ENCODE measurements at regions not wholly inside any gene's neighbourhood (a gene's known extent, or its start where the extent isn't known, plus 50 kb on each side); places are given as distances from the start of the nearest gene placed in this dataset.

DNA sequence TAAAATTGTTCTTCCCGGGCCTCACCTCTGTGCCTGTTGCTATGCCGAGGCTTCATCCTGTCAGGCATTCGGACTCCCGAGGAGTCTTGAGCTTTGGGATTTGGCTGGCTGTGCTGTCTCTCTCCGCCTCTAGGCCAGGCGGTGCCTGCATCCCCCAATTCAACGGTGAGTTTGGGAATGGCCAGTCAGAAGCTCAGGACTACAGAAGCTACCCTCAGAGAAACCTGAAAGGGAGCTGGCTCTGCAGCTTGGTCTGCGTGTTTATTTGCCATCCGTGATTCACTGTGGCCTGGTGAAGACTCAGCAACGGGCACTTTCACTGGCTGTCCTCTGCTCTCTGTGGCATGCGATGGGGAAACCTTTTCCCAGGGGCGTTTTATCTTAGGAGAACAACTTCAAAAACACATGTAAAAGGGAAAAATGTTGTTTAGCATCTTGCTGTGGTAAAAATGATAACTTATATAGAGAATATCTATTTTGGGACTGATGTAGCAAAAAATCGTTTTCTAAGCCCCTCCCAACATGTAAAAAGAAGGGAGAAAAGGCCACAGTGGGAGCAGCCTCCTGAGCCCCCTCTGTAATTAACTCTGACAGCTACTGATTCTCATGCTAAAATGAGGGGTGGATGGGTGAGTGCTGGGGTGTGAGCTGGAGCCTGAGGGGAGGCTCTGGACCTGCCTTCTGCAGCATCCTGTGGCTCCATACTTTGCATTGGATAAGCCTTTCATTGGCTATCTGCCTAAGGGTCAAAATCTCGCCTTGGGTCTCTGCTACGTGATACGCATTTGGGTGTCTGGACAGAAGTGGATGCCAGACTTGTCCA lies 103.4 kb upstream of the KLHL25 start:
- no peak overlapping the region for H2AFZ ChIP-seq (ENCODE audit: low read length)
- DNase-seq (ENCODE audit: low read depth in 2 of 2) = no peak
- H3K36me3 ChIP-seq (ENCODE audit: control insufficient read depth, insufficient read depth, low read length) = no peaks in the 10 kb centered on the region

DNA sequence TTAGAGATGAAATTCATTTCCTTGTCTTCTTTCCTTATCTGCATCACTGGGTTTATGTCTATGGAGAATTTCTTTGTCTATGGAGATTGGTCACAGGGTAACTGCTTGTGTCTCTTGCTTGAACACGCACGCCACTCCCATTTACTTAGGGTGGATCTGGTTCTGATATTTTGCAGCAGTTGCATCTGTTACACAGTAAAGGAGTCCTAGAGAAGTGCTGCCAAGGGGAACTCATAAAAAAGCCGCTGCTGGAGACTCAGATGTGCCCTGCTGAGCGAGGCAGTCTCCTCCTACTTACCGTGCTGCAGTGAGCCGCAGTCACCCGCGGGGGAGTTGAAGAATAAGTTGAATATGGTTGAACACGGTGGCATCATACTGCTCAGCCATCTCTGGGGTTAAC lies 105.2 kb upstream of the KLHL25 start:
- no peaks in the 10 kb centered on the region for H3K9me3 ChIP-seq (ENCODE audit: control insufficient read depth, insufficient read depth, low read depth, low read length)
- H3K4me3 ChIP-seq (replicated peaks in 1 of 4; ENCODE audit: control extremely low read depth in 1 of 4, insufficient read depth in 1 of 4, low read depth in 3 of 4, low read length in 4 of 4) = no peak overlapping the region
- TF ChIP-seq, protein P1, sequence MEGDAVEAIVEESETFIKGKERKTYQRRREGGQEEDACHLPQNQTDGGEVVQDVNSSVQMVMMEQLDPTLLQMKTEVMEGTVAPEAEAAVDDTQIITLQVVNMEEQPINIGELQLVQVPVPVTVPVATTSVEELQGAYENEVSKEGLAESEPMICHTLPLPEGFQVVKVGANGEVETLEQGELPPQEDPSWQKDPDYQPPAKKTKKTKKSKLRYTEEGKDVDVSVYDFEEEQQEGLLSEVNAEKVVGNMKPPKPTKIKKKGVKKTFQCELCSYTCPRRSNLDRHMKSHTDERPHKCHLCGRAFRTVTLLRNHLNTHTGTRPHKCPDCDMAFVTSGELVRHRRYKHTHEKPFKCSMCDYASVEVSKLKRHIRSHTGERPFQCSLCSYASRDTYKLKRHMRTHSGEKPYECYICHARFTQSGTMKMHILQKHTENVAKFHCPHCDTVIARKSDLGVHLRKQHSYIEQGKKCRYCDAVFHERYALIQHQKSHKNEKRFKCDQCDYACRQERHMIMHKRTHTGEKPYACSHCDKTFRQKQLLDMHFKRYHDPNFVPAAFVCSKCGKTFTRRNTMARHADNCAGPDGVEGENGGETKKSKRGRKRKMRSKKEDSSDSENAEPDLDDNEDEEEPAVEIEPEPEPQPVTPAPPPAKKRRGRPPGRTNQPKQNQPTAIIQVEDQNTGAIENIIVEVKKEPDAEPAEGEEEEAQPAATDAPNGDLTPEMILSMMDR (conservative IDR thresholded peaks at IDR 0.05 in 1 of 2, IDR thresholded peaks at IDR 0.05 in 1 of 2; ENCODE audit: low read depth in 1 of 2, low read length in 2 of 2) = no peak
- no peak for TF ChIP-seq EZH2 (IDR thresholded peaks at IDR 0.05; ENCODE audit: low read length, missing control alignments)
- no peaks in the 10 kb centered on the region for H3K27me3 ChIP-seq (ENCODE audit: control insufficient read depth, insufficient read depth, low read length)
- no peak overlapping the region for H3K9ac ChIP-seq (ENCODE audit: insufficient read depth, low read length)
- no peak for DNase-seq (ENCODE audit: low read depth in 2 of 2)
- no peak overlapping the region for H2AFZ ChIP-seq (ENCODE audit: low read length)
- H4K20me1 ChIP-seq (ENCODE audit: control insufficient read depth, extremely low read depth, insufficient read depth, low read length) = no peaks in the 10 kb centered on the region
- no peaks in the 10 kb centered on the region for H3K4me1 ChIP-seq (ENCODE audit: control insufficient read depth, extremely low read depth, insufficient read depth, low read length)
- H3K4me2 ChIP-seq (ENCODE audit: extremely low read depth, insufficient read depth, low read length) = no peak overlapping the region
- H3K36me3 ChIP-seq (ENCODE audit: control insufficient read depth, insufficient read depth, low read length) = no peaks in the 10 kb centered on the region
- no peaks in the 10 kb centered on the region for H3K79me2 ChIP-seq (ENCODE audit: control insufficient read depth, insufficient read depth, low read length)
- no peak overlapping the region for H3K27ac ChIP-seq (ENCODE audit: insufficient read depth, low read length)

More for the DNA sequence above, 103.4 kb upstream of the KLHL25 start:
- no peak overlapping the region for H3K9ac ChIP-seq (ENCODE audit: insufficient read depth, low read length)
- TF ChIP-seq, protein P1 (conservative IDR thresholded peaks at IDR 0.05 in 1 of 2, IDR thresholded peaks at IDR 0.05 in 1 of 2; ENCODE audit: low read depth in 1 of 2, low read length in 2 of 2) = no peak
- TF ChIP-seq EZH2 (IDR thresholded peaks at IDR 0.05; ENCODE audit: low read length, missing control alignments) = no peak
- no peaks in the 10 kb centered on the region for H3K9me3 ChIP-seq (ENCODE audit: control insufficient read depth, insufficient read depth, low read depth, low read length)
- H3K4me3 ChIP-seq (replicated peaks in 1 of 4; ENCODE audit: control extremely low read depth in 1 of 4, insufficient read depth in 1 of 4, low read depth in 3 of 4, low read length in 4 of 4) = no peak overlapping the region
- H3K4me1 ChIP-seq (ENCODE audit: control insufficient read depth, extremely low read depth, insufficient read depth, low read length) = no peaks in the 10 kb centered on the region
- H4K20me1 ChIP-seq (ENCODE audit: control insufficient read depth, extremely low read depth, insufficient read depth, low read length) = no peaks in the 10 kb centered on the region
- no peaks in the 10 kb centered on the region for H3K27me3 ChIP-seq (ENCODE audit: control insufficient read depth, insufficient read depth, low read length)
- no peak overlapping the region for H3K4me2 ChIP-seq (ENCODE audit: extremely low read depth, insufficient read depth, low read length)
- no peaks in the 10 kb centered on the region for H3K79me2 ChIP-seq (ENCODE audit: control insufficient read depth, insufficient read depth, low read length)
- no peak overlapping the region for H3K27ac ChIP-seq (ENCODE audit: insufficient read depth, low read length)

DNA sequence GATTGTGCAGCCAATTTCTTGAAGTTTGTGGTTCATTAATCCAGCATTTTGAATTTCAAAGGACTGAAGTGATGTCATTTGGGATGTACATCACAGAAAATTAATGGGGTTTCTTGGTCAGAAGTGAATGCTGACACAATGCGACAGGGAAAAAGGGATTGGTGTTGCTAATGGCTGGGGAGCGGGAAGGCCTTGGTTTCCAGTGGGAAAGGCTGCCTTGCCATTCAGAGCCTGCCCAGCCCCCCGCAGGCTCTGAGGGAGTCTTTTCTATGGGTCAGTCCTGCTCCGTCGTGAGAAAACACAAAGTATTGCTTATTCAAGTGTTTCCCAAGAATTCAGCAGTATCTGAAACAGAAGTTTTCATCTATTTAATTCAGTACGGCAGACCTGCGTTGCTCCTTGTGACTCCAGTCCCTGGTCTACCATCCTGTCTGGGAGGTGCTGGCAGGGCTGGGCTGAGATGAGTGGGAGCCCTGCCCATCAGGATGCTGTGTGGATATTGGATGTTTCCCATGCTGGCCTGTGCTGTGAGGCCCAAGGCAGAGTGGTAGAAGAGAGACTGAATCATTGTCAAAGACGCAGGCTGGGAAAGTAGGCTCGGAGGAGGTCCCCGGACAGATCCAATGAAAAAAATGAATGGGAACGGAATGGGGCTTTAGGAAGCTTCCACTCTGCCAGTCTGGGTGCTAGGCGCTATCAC lies 111.2 kb upstream of the KLHL25 start:
- no peak overlapping the region for H3K27ac ChIP-seq (ENCODE audit: insufficient read depth, low read length)
- no peaks in the 10 kb centered on the region for H4K20me1 ChIP-seq (ENCODE audit: control insufficient read depth, extremely low read depth, insufficient read depth, low read length)
- no peaks in the 10 kb centered on the region for H3K27me3 ChIP-seq (ENCODE audit: control insufficient read depth, insufficient read depth, low read length)
- no peaks in the 10 kb centered on the region for H3K9me3 ChIP-seq (ENCODE audit: control insufficient read depth, insufficient read depth, low read depth, low read length)
- TF ChIP-seq, protein P1 (conservative IDR thresholded peaks at IDR 0.05 in 1 of 2, IDR thresholded peaks at IDR 0.05 in 1 of 2; ENCODE audit: low read depth in 1 of 2, low read length in 2 of 2) = no peak
- TF ChIP-seq EZH2 (IDR thresholded peaks at IDR 0.05; ENCODE audit: low read length, missing control alignments) = no peak
- H3K36me3 ChIP-seq (ENCODE audit: control insufficient read depth, insufficient read depth, low read length) = no peaks in the 10 kb centered on the region
- H3K4me1 ChIP-seq (ENCODE audit: control insufficient read depth, extremely low read depth, insufficient read depth, low read length) = no peaks in the 10 kb centered on the region
- no peaks in the 10 kb centered on the region for H3K79me2 ChIP-seq (ENCODE audit: control insufficient read depth, insufficient read depth, low read length)
- no peak overlapping the region for H2AFZ ChIP-seq (ENCODE audit: low read length)
- H3K4me2 ChIP-seq (ENCODE audit: extremely low read depth, insufficient read depth, low read length) = no peak overlapping the region
- H3K9ac ChIP-seq (ENCODE audit: insufficient read depth, low read length) = no peak overlapping the region
- H3K4me3 ChIP-seq (replicated peaks in 1 of 4; ENCODE audit: control extremely low read depth in 1 of 4, insufficient read depth in 1 of 4, low read depth in 3 of 4, low read length in 4 of 4) = no peak overlapping the region
- peak in 1 of 2 donors; percentile 57 for DNase-seq (ENCODE audit: low read depth in 2 of 2)
